ENCODE measurements at regions not wholly inside any gene's neighbourhood (a gene's known extent, or its start where the extent isn't known, plus 50 kb on each side); places are given as distances from the start of the nearest gene placed in this dataset.

- ChIA-PET POLR2A (no interaction called here), CTCF (no interaction called here)
- no peak overlapping the region for H3K4me3 Mint-ChIP-seq
- H3K27ac Mint-ChIP-seq, result no peak overlapping the region
- TF ChIP-seq ZMAT4 (CRISPR knock-in tag; IDR thresholded peaks at IDR 0.05) (no peak), GABPB1 (CRISPR knock-in tag; IDR thresholded peaks at IDR 0.05) (no peak), ERG (CRISPR knock-in tag; IDR thresholded peaks at IDR 0.05) (no peak), JUN (CRISPR knock-in tag; IDR thresholded peaks at IDR 0.05) (no peak), CBFB (CRISPR knock-in tag; IDR thresholded peaks at IDR 0.05; ENCODE audit: low read depth) (no peak), MLX (CRISPR knock-in tag; IDR thresholded peaks at IDR 0.05) (no peak), ARID4B (CRISPR knock-in tag; IDR thresholded peaks at IDR 0.05; ENCODE audit: borderline replicate concordance) (no peak), RELA (CRISPR knock-in tag; IDR thresholded peaks at IDR 0.05; ENCODE audit: borderline replicate concordance) (no peak), NFE2L1 (CRISPR knock-in tag; IDR thresholded peaks at IDR 0.05) (no peak), RORB (CRISPR knock-in tag; IDR thresholded peaks at IDR 0.05) (no peak), SMAD3 (CRISPR knock-in tag; IDR thresholded peaks at IDR 0.05; ENCODE audit: borderline replicate concordance) (no peak), IRF1 (CRISPR knock-in tag; IDR thresholded peaks at IDR 0.05) (no peak), ZNF263 (CRISPR knock-in tag; IDR thresholded peaks at IDR 0.05; ENCODE audit: low read depth) (no peak)
- DNase-seq (ENCODE audit: low spot score), result no peak
- no peak for ATAC-seq
- H3K36me3 Mint-ChIP-seq, result no peaks in the 10 kb centered on the region
- H3K4me1 Mint-ChIP-seq, result peaks cover 24% of the 10 kb centered on the region
- no peaks in the 10 kb centered on the region for H3K27me3 Mint-ChIP-seq (ENCODE audit: low read depth)
- peaks cover 8% of the 10 kb centered on the region for H3K9me3 Mint-ChIP-seq
These were observed 80.9 kb upstream of the ARHGAP28 start for GRCh38 chr18:6648581-6648980.

- Mint-ChIP-seq H3K4me1 (peaks cover 23% of the 10 kb centered on the region), H3K27ac (no peak overlapping the region), H3K27me3 (ENCODE audit: low read depth) (no peaks in the 10 kb centered on the region; the same call in 1 of the 2 replicates), H3K36me3 (no peaks in the 10 kb centered on the region), H3K9me3 (no peaks in the 10 kb centered on the region), H3K4me3 (no peak overlapping the region)
- POLR2A ChIA-PET, result no interaction called here
- DNase-seq (ENCODE audit: low spot score), result no peak
- CTCF ChIA-PET, result no interaction called here
- ATAC-seq, result no peak
- TF ChIP-seq USF1 (CRISPR knock-in tag; IDR thresholded peaks at IDR 0.05) (no peak), NR3C1 (CRISPR knock-in tag; conservative IDR thresholded peaks at IDR 0.05; ENCODE audit: low read depth) (no peak), SMAD4 (CRISPR knock-in tag; IDR thresholded peaks at IDR 0.05) (no peak), E2F5 (CRISPR knock-in tag; IDR thresholded peaks at IDR 0.05) (no peak), SP1 (CRISPR knock-in tag; conservative IDR thresholded peaks at IDR 0.05) (no peak)
These were observed 79.9 kb upstream of the ARHGAP28 start for GRCh38 chr18:6649421-6650126.
